H1 (cell line): ENCODE measurements at regions not wholly inside any gene's neighbourhood (a gene's known extent, or its start where the extent isn't known, plus 50 kb on each side); places are given as distances from the start of the nearest gene placed in this dataset.

Experiments used
- CTCF ChIA-PET: fragments of 300-600 bp; sonication (Branson Sonifier 250); formaldehyde crosslinking; loops from one replicate; lab custom pipeline; 2021; ENCODE audit not compliant: partially characterized antibody; lab: Charles Lee
- POLR2A ChIA-PET: fragments of 300-600 bp; sonication (Branson Sonifier 250); formaldehyde crosslinking; loops from one replicate; lab custom pipeline; 2021; ENCODE audit warnings: inconsistent platforms; ENCODE audit not compliant: partially characterized antibody; lab: Charles Lee
- DNase-seq, 2 experiments: peaks; one replicate each; pipeline versions ENCODE4 v3.0.0 to v3.0.0-alpha.2; 2010 to 2022; ENCODE audit warnings: low spot score in 2 of 2, low read depth in 1 of 2, mixed read lengths in 1 of 2
- FAIRE-seq: peaks from 2 replicates; lab custom pipeline; 2011; peaks lifted over from hg19 to GRCh38; lab: Jason Lieb, UNC
- H2AFZ ChIP-seq: 2 replicates; pipeline ENCODE4 v1.8.1; 2012; ENCODE audit warnings: low read length, inconsistent platforms
- H2AK5ac ChIP-seq: 2 replicates; pipeline ENCODE4 v1.6.1; 2013; ENCODE audit warnings: low read depth, low read length
- H2BK120ac ChIP-seq: replicated peaks from 2 replicates; pipeline ENCODE3; 2013; ENCODE audit warnings: low read depth, low read length, inconsistent platforms
- H2BK12ac ChIP-seq: 2 replicates; pipeline ENCODE4 v1.6.1; 2013; ENCODE audit warnings: low read depth, low read length
- H2BK15ac ChIP-seq: 2 replicates; pipeline ENCODE4 v1.6.1; 2013; ENCODE audit warnings: low read length
- H2BK20ac ChIP-seq: 2 replicates; pipeline ENCODE4 v1.6.1; 2013; ENCODE audit warnings: low read length
- H2BK5ac ChIP-seq: 2 replicates; pipeline ENCODE4 v1.6.1; 2013; ENCODE audit warnings: low read depth, low read length
- H3K14ac ChIP-seq: 2 replicates; pipeline ENCODE4 v1.6.1; 2013; ENCODE audit warnings: inconsistent platforms; ENCODE audit not compliant: insufficient read length
- H3K18ac ChIP-seq: 2 replicates; pipeline ENCODE4 v1.6.1; 2013; ENCODE audit warnings: low read length; ENCODE audit errors: extremely low read depth
- H3K23ac ChIP-seq: 2 replicates; pipeline ENCODE4 v1.6.1; 2013; ENCODE audit warnings: inconsistent platforms; ENCODE audit not compliant: insufficient read length
- H3K23me2 ChIP-seq: 2 replicates; pipeline ENCODE4 v1.6.1; 2013; ENCODE audit warnings: low read depth, low read length
- H3K27ac ChIP-seq: 2 replicates; pipeline ENCODE4 v1.6.1; 2011; ENCODE audit warnings: low read depth, low read length, inconsistent platforms
- H3K27me3 ChIP-seq, 4 experiments: replicated peaks in 1 of 4; 1 replicate in 1 of 4; 2 replicates in 3 of 4; pipeline versions ENCODE4 v1.6.1 to v1.8.1; 2011 to 2013; ENCODE audit warnings: low read length in 3 of 4, mild to moderate bottlenecking in 3 of 4, inconsistent platforms in 2 of 4, mixed read lengths in 2 of 4, moderate library complexity in 1 of 4; ENCODE audit not compliant: control insufficient read depth in 3 of 4, insufficient read depth in 3 of 4; ENCODE audit errors: extremely low read depth in 1 of 4
- H3K36me3 ChIP-seq, 4 experiments: 2 replicates each; pipeline versions ENCODE4 v1.6.1 to v1.8.1; 2011 to 2013; ENCODE audit warnings: mild to moderate bottlenecking in 4 of 4, low read length in 3 of 4, moderate library complexity in 2 of 4, control low read depth in 1 of 4, inconsistent platforms in 1 of 4; ENCODE audit not compliant: insufficient read depth in 4 of 4, control insufficient read depth in 2 of 4
- H3K4ac ChIP-seq: replicated peaks from 2 replicates; pipeline ENCODE3; 2013; ENCODE audit warnings: low read length, low read depth, mixed read lengths, inconsistent platforms; ENCODE audit not compliant: insufficient read length
- H3K4me1 ChIP-seq, 4 experiments: replicated peaks in 1 of 4; 1 replicate in 1 of 4; 2 replicates in 3 of 4; pipeline versions ENCODE4 v1.6.1 to v1.8.1; 2011 to 2013; ENCODE audit warnings: low read length in 3 of 4, inconsistent platforms in 2 of 4, mixed read lengths in 1 of 4; ENCODE audit not compliant: insufficient read depth in 4 of 4, control insufficient read depth in 3 of 4
- H3K4me2 ChIP-seq, 2 experiments: 2 replicates each; pipeline versions ENCODE4 v1.6.1 to v1.8.1; 2011 to 2013; ENCODE audit warnings: low read depth in 2 of 2, low read length in 2 of 2, control low read depth in 1 of 2, inconsistent platforms in 1 of 2, mild to moderate bottlenecking in 1 of 2; ENCODE audit not compliant: insufficient read depth in 1 of 2
- H3K4me3 ChIP-seq, 4 experiments: fragments of 200-600, 300-600 bp in 1 of 4; sonication (generic), shearing (Covaris generic), sonication (Bioruptor Twin) in 1 of 4; 2 replicates each; pipeline versions ENCODE4 v1.5.1 to v1.8.1; 2011 to 2016; ENCODE audit warnings: low read length in 4 of 4, low read depth in 3 of 4, control low read depth in 2 of 4, inconsistent platforms in 2 of 4, mild to moderate bottlenecking in 2 of 4, mixed read lengths in 1 of 4, moderate library complexity in 1 of 4; ENCODE audit not compliant: insufficient read depth in 2 of 4; ENCODE audit errors: extremely low read depth in 1 of 4
- H3K56ac ChIP-seq: replicated peaks from 2 replicates; pipeline ENCODE3; 2013; ENCODE audit warnings: low read depth, mild to moderate bottlenecking, mixed read lengths, low read length, inconsistent platforms; ENCODE audit not compliant: insufficient read length
- H3K79me1 ChIP-seq: 2 replicates; pipeline ENCODE4 v1.6.1; 2013; ENCODE audit warnings: low read depth, low read length, control low read depth
- H3K79me2 ChIP-seq, 2 experiments: 2 replicates each; pipeline versions ENCODE4 v1.6.1 to v1.8.1; 2012 to 2013; ENCODE audit warnings: low read length in 2 of 2, mild to moderate bottlenecking in 2 of 2, inconsistent platforms in 1 of 2; ENCODE audit not compliant: insufficient read depth in 2 of 2, control insufficient read depth in 1 of 2
- H3K9ac ChIP-seq, 4 experiments: replicated peaks in 1 of 4; 1 replicate in 1 of 4; 2 replicates in 3 of 4; pipeline versions ENCODE4 v1.6.1 to v1.8.1; 2011 to 2013; ENCODE audit warnings: low read depth in 3 of 4, low read length in 3 of 4, control low read depth in 2 of 4, mild to moderate bottlenecking in 2 of 4, moderate library complexity in 2 of 4, inconsistent platforms in 1 of 4; ENCODE audit errors: extremely low read depth in 1 of 4
- H3K9me3 ChIP-seq, 2 experiments: 2 replicates each; pipeline versions ENCODE4 v1.6.1 to v1.8.1; 2012 to 2013; ENCODE audit warnings: mild to moderate bottlenecking in 2 of 2, moderate library complexity in 2 of 2, control low read depth in 1 of 2, inconsistent platforms in 1 of 2, low read depth in 1 of 2, low read length in 1 of 2, mixed read lengths in 1 of 2; ENCODE audit not compliant: insufficient read depth in 2 of 2
- H4K20me1 ChIP-seq, 2 experiments: replicated peaks in 1 of 2; 2 replicates each; pipeline versions ENCODE3 to v1.8.1; 2011 to 2013; ENCODE audit warnings: inconsistent platforms in 2 of 2, low read length in 2 of 2, mild to moderate bottlenecking in 1 of 2; ENCODE audit not compliant: insufficient read depth in 2 of 2, control insufficient read depth in 1 of 2
- H4K5ac ChIP-seq: 2 replicates; pipeline ENCODE4 v1.6.1; 2013; ENCODE audit warnings: low read length, low read depth, mixed read lengths, inconsistent platforms; ENCODE audit not compliant: insufficient read length
- H4K8ac ChIP-seq: 2 replicates; pipeline ENCODE4 v1.8.0; 2013; ENCODE audit warnings: mild to moderate bottlenecking, moderate library complexity, low read length, inconsistent platforms; ENCODE audit not compliant: insufficient read depth; ENCODE audit errors: extremely low read depth
- H4K91ac ChIP-seq: replicated peaks from 2 replicates; pipeline ENCODE3; 2013; ENCODE audit warnings: low read length, mixed read lengths, inconsistent platforms; ENCODE audit not compliant: insufficient read length
- ATF2 ChIP-seq: IDR thresholded peaks from 2 replicates; pipeline ENCODE4 v1.6.1; 2012; ENCODE audit warnings: low read length, inconsistent platforms
- BCL11A ChIP-seq, 2 experiments: IDR thresholded peaks; one replicate each; pipeline ENCODE4 v1.6.1; 2011; ENCODE audit warnings: low read depth in 2 of 2, low read length in 2 of 2, mild to moderate bottlenecking in 2 of 2
- CBX5 ChIP-seq: fragments of 300-800, 300-1000 bp; sonication (generic); IDR thresholded peaks from 2 replicates; pipeline ENCODE4 v1.7.1; 2016; ENCODE audit warnings: antibody characterized with exemption, low read length, low read depth
- CHD1 ChIP-seq: IDR thresholded peaks from 2 replicates; pipeline ENCODE4 v1.6.1; 2012; ENCODE audit warnings: low read depth, low read length, improper control_type of control experiment
- HDAC6 ChIP-seq: IDR thresholded peaks from one replicate; pipeline ENCODE4 v1.7.1; 2012; ENCODE audit warnings: low read depth, mild to moderate bottlenecking, inconsistent platforms, low read length, moderate library complexity
- JUN ChIP-seq: IDR thresholded peaks from 2 replicates; pipeline ENCODE4 v1.6.1; 2011; ENCODE audit warnings: low read depth, mild to moderate bottlenecking, improper control_type of control experiment, low read length
- MAFK ChIP-seq: IDR thresholded peaks from 2 replicates; pipeline ENCODE4 v1.6.1; 2012; ENCODE audit warnings: low read depth, mild to moderate bottlenecking, improper control_type of control experiment, low read length
- SAP30 ChIP-seq: fragments of 300-600 bp; sonication (generic); IDR thresholded peaks from 2 replicates; pipeline ENCODE4 v1.7.1; 2012; ENCODE audit warnings: low read length, moderate library complexity, mild to moderate bottlenecking, inconsistent platforms; ENCODE audit not compliant: insufficient read depth, insufficient replicate concordance
- SP4 ChIP-seq: IDR thresholded peaks from 2 replicates; pipeline ENCODE4 v1.6.1; 2012; ENCODE audit warnings: low read length, inconsistent platforms
- TAF7 ChIP-seq: optimal IDR thresholded peaks from 2 replicates; pipeline ENCODE3; 2011; ENCODE audit warnings: low read depth, mild to moderate bottlenecking, inconsistent platforms, low read length, moderate library complexity, borderline replicate concordance
- TCF12 ChIP-seq: IDR thresholded peaks from 2 replicates; pipeline ENCODE4 v1.6.1; 2011; ENCODE audit warnings: low read depth, mild to moderate bottlenecking, low read length
- ZNF274 ChIP-seq: IDR thresholded peaks from 2 replicates; pipeline ENCODE4 v1.7.0; 2012; ENCODE audit warnings: low read length, borderline replicate concordance; ENCODE audit errors: extremely low read depth
- WGBS, 2 experiments: shearing (Covaris generic) in 1 of 2; methylation state at CpG; one replicate each; pipeline versions ENCODE4 v1.1.6 to v1.1.7; 2013 to 2015; ENCODE audit warnings: low lambda C conversion rate in 2 of 2, mixed read lengths in 2 of 2, inconsistent platforms in 1 of 2, low coverage in 1 of 2, missing lambda C conversion rate in 1 of 2; ENCODE audit not compliant: insufficient replicate concordance in 2 of 2, insufficient coverage in 1 of 2, insufficient read length in 1 of 2; ENCODE audit errors: extremely low coverage in 1 of 2, missing lambda C conversion rate in 1 of 2; 5-methylcytosine and 5-hydroxymethylcytosine counted together

DNA sequence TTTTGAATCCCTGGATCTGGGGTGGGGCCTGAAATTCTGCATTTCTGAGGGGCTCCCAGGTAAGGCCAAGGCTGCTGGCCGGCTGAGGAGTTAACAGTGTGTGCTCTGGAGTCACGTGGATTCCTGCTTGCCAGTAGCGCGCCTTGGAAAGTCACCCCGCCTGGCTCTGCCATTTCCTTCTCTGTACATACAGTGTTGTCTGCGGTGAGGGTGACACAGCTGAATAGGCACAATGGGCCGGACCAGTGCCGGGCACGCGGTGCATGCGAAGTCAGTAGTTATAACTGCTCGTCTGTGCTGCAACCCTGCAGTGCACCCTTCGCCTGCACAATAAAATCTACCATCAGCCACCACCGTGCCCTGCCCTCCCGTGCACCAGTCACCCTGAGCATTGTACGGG is 68.0 kb upstream of the EEPD1 start:
- no peaks in the 10 kb centered on the region for H4K20me1 ChIP-seq
- no peaks in the 10 kb centered on the region; a peak in 2 of 7 replicates for H3K27me3 ChIP-seq
- no peak overlapping the region for H4K5ac ChIP-seq
- H3K79me2 ChIP-seq = no peaks in the 10 kb centered on the region
- H3K27ac ChIP-seq = no peak overlapping the region
- ChIA-PET CTCF (interaction anchor here (1.0 to 1.8 kb wide), 4 partner anchors 10 to 47 kb away, joined by 3 to 5 read pairs (median 4); no protein-coding TSS in a partner anchor), POLR2A (no interaction called here)
- H3K56ac ChIP-seq = no peak overlapping the region
- no peak overlapping the region for H4K91ac ChIP-seq
- H3K23ac ChIP-seq = no peak overlapping the region
- H3K18ac ChIP-seq = no peak overlapping the region
- no peaks in the 10 kb centered on the region for H3K79me1 ChIP-seq
- H2BK120ac ChIP-seq = no peak overlapping the region
- no peaks in the 10 kb centered on the region for H3K23me2 ChIP-seq
- WGBS, 2 experiments = 92% methylated on average over 16 of the region's 16 CpGs; no CpG with 5 or more reads in 1 of the 2 experiments
- peaks cover 0 to 3% of the 10 kb centered on the region in 2 experiments; a peak in 2 of 4 replicates for H3K9me3 ChIP-seq
- no peak overlapping the region; the same call in 1 of the 2 replicates for H4K8ac ChIP-seq
- H3K36me3 ChIP-seq = no peaks in the 10 kb centered on the region
- no peak overlapping the region for H2BK20ac ChIP-seq
- no peak overlapping the region for H2BK15ac ChIP-seq
- H2BK12ac ChIP-seq = peak overlapping the region; percentile 17; the same call in 1 of the 2 replicates
- H3K4me2 ChIP-seq = no peak overlapping the region
- FAIRE-seq (no peak), DNase-seq (no peak)
- no peak overlapping the region for H2BK5ac ChIP-seq
- no peak overlapping the region for H2AK5ac ChIP-seq
- no peak overlapping the region for H3K9ac ChIP-seq
- no peak overlapping the region for H3K14ac ChIP-seq
- no peak overlapping the region for H3K4me3 ChIP-seq
- H3K4ac ChIP-seq = no peak overlapping the region
- peak overlapping the region; percentile 96; the same call in 1 of the 2 replicates for H2AFZ ChIP-seq
- peaks cover 0 to 5% (median 0%) of the 10 kb centered on the region in 4 experiments; a peak in 2 of 7 replicates for H3K4me1 ChIP-seq
- TF ChIP-seq SAP30 (no peak), TCF12 (no peak), ZNF274 (no peak), CHD1 (no peak), BCL11A (IDR thresholded peaks at IDR 0.05; ENCODE audit: low read depth in 2 of 2, low read length in 2 of 2) (no peak), SP4 (no peak), CBX5 (no peak), MAFK (no peak), HDAC6 (no peak), TAF7 (no peak), JUN (no peak), ATF2 (no peak)
